ENCODE measurements at regions not wholly inside any gene's neighbourhood (a gene's known extent, or its start where the extent isn't known, plus 50 kb on each side); places are given as distances from the start of the nearest gene placed in this dataset.

- no peak for TF ChIP-seq NPAS2 (CRISPR knock-in tag; IDR thresholded peaks at IDR 0.05; ENCODE audit: borderline replicate concordance)
- no peak for TF ChIP-seq NFIC (IDR thresholded peaks at IDR 0.05; ENCODE audit: low read length)
- TF ChIP-seq ATF3 (CRISPR knock-in tag; IDR thresholded peaks at IDR 0.05) = peak; percentile 82
- TF ChIP-seq EP300 (IDR thresholded peaks at IDR 0.05; ENCODE audit: low read depth in 2 of 2, low read length in 2 of 2) = peak; percentile 48 to 53; a peak in 3 of 4 replicates
- TF ChIP-seq EP300 (CRISPR knock-in tag; IDR thresholded peaks at IDR 0.05; ENCODE audit: borderline replicate concordance) = peak; percentile 38; the same call in 1 of the 2 replicates
- TF ChIP-seq CTCF (CRISPR knock-in tag; IDR thresholded peaks at IDR 0.05) = peak; percentile 80
- TF ChIP-seq RFX5 (IDR thresholded peaks at IDR 0.05; ENCODE audit: low read depth, low read length) = no peak
- TF ChIP-seq POLR2A (IDR thresholded peaks at IDR 0.05; ENCODE audit: insufficient read depth in 1 of 2, low read depth in 2 of 2, low read length in 2 of 2) = peak in 1 of 2 experiments; percentile 70; a peak in 2 of 4 replicates
Measured at GRCh38 chr2:20525041-20526035, 78.5 kb downstream of the RHOB start.

Data from HepG2 (cell line).